Small intestine (tissue), 7 donors: ENCODE measurements at regions not wholly inside any gene's neighbourhood (a gene's known extent, or its start where the extent isn't known, plus 50 kb on each side); places are given as distances from the start of the nearest gene placed in this dataset.

ENCODE experiments used
- DNase-seq, 2 donors: peaks; one replicate each; pipeline versions ENCODE4 v3.0.0 to v3.0.0-alpha.2; 2013
- FAIRE-seq: peaks from 2 replicates; lab custom pipeline; 2012; peaks lifted over from hg19 to GRCh38; lab: Jason Lieb, UNC
- H3K27ac ChIP-seq, 3 donors: one replicate each; pipeline ENCODE4 v1.5.1; 2013; ENCODE audit warnings: low read length in 2 of 3, mild to moderate bottlenecking in 2 of 3, control low read depth in 1 of 3, inconsistent platforms in 1 of 3, low read depth in 1 of 3, moderate library complexity in 1 of 3
- H3K27me3 ChIP-seq, 3 donors: one replicate each; pipeline ENCODE4 v1.6.1; 2013; ENCODE audit warnings: low read length in 3 of 3, inconsistent platforms in 1 of 3; ENCODE audit not compliant: control insufficient read depth in 3 of 3, insufficient read depth in 3 of 3
- H3K36me3 ChIP-seq, 3 donors: one replicate each; pipeline ENCODE4 v1.6.1; 2013; ENCODE audit warnings: low read length in 3 of 3, inconsistent platforms in 1 of 3, low read depth in 1 of 3, mild to moderate bottlenecking in 1 of 3, moderate library complexity in 1 of 3; ENCODE audit not compliant: control insufficient read depth in 3 of 3, insufficient read depth in 2 of 3
- H3K4me1 ChIP-seq, 3 donors: one replicate each; pipeline ENCODE4 v1.6.1; 2013; ENCODE audit warnings: low read length in 2 of 3, inconsistent platforms in 1 of 3, low read depth in 1 of 3, mild to moderate bottlenecking in 1 of 3, moderate library complexity in 1 of 3; ENCODE audit not compliant: control insufficient read depth in 3 of 3, insufficient read depth in 2 of 3
- H3K4me3 ChIP-seq, 3 donors: one replicate each; pipeline ENCODE4 v1.5.1; 2013; ENCODE audit warnings: low read length in 3 of 3, control low read depth in 1 of 3, inconsistent platforms in 1 of 3, low read depth in 1 of 3, mild to moderate bottlenecking in 1 of 3, moderate library complexity in 1 of 3
- H3K9me3 ChIP-seq, 2 donors: one replicate each; pipeline ENCODE4 v1.6.1; 2013; ENCODE audit warnings: low read depth in 1 of 2, low read length in 1 of 2; ENCODE audit not compliant: control insufficient read depth in 2 of 2, insufficient read depth in 1 of 2
- WGBS, 3 donors: extraction: QIAGEN DNeasy Blood & Tissue Kit; methylation state at CpG; one replicate each; pipeline ENCODE4 v1.1.7; 2013; 5-methylcytosine and 5-hydroxymethylcytosine counted together
- donor health status: healthy with polysubstance abuse.
- donor health status: control.
- donor health status: control.
- donor health status: Bipolar disorder and iron deficiency.
- donor health status: healthy.

DNA sequence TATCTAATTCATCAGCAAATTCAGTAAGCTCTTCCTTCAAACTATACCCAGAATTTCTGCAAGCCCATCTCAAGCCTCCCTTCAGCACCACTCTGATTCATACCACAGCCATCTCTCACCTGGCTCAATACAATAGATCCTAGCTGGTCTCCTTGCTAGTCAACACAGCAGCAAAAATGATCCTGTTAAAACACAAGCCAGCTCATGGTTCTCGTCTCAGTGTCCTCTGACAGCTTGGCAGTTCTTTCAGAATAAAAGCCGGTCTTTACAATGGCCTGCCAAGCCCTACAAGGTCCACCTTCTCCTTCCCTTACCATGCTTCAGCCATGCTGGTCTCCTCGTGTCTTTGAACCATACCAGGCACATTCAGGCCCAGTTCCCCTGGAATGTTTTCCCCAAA, 296.9 kb upstream of the RND3 start:
- Histone ChIP-seq H3K4me1 (no peaks in the 10 kb centered on the region), H3K4me3 (no peak overlapping the region), H3K9me3 (no peaks in the 10 kb centered on the region), H3K36me3 (no peaks in the 10 kb centered on the region), H3K27ac (no peak overlapping the region), H3K27me3 (no peaks in the 10 kb centered on the region)
- DNase-seq (no peak), FAIRE-seq (no peak)
- WGBS, 3 donors, result 66 to 77% (median 71%) methylated on average over 3 of the region's 3 CpGs

- 61 to 77% (median 71%) methylated on average over 4 of the region's 4 CpGs for WGBS, 3 donors
- Histone ChIP-seq H3K27ac (no peak overlapping the region), H3K4me3 (no peak overlapping the region), H3K9me3 (no peaks in the 10 kb centered on the region), H3K4me1 (no peaks in the 10 kb centered on the region), H3K36me3 (no peaks in the 10 kb centered on the region), H3K27me3 (no peaks in the 10 kb centered on the region)
- FAIRE-seq (no peak), DNase-seq (no peak)
These were observed 296.4 kb upstream of the RND3 start for GRCh38 chr2:150783896-150784295.

DNA sequence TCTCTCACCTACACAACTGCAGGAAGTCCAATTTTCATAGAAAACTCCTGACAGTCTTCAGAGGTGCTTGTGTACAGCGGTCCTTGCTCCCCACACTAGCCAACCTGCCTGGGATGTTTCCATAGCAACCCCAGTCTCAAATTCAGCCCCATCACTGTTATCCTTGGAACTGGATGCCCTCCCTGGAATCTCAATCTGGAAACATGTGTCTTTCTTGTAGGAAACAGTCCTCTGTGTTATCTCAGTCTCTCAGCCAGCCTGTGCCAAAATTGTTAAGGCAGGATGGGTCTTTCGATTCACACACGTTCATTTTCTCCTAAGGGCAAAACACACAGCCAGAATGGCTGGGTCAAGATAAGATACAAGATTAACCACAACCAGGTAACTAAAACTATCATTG, 295.5 kb upstream of the RND3 start:
- DNase-seq (no peak), FAIRE-seq (no peak)
- Histone ChIP-seq H3K4me1 (no peaks in the 10 kb centered on the region), H3K9me3 (no peaks in the 10 kb centered on the region), H3K36me3 (no peaks in the 10 kb centered on the region), H3K4me3 (no peak overlapping the region), H3K27me3 (no peaks in the 10 kb centered on the region), H3K27ac (no peak overlapping the region)
- 76 to 82% (median 79%) methylated on average over 3 of the region's 3 CpGs for WGBS, 3 donors

GRCh38 chr2:150782613-150783012, 295.1 kb upstream of the RND3 start:
- FAIRE-seq (no peak), DNase-seq (no peak)
- no peaks in the 10 kb centered on the region for H3K4me1 ChIP-seq
- no peak overlapping the region for H3K4me3 ChIP-seq
- H3K9me3 ChIP-seq, result no peaks in the 10 kb centered on the region
- 81 to 89% (median 81%) methylated on average over 3 of the region's 3 CpGs for WGBS, 3 donors
- no peaks in the 10 kb centered on the region for H3K27me3 ChIP-seq
- H3K27ac ChIP-seq, result no peak overlapping the region
- no peaks in the 10 kb centered on the region for H3K36me3 ChIP-seq

- WGBS, 3 donors, result 80 to 89% (median 85%) methylated on average over 7 of the region's 7 CpGs
- no peaks in the 10 kb centered on the region for H3K36me3 ChIP-seq
- DNase-seq, result no peak
- FAIRE-seq, result no peak
- no peak overlapping the region for H3K4me3 ChIP-seq
- H3K9me3 ChIP-seq, result no peaks in the 10 kb centered on the region
- H3K27me3 ChIP-seq, result no peaks in the 10 kb centered on the region
- H3K4me1 ChIP-seq, result no peaks in the 10 kb centered on the region
- no peak overlapping the region for H3K27ac ChIP-seq
These were observed 293.7 kb upstream of the RND3 start for GRCh38 chr2:150781142-150781541.

DNA sequence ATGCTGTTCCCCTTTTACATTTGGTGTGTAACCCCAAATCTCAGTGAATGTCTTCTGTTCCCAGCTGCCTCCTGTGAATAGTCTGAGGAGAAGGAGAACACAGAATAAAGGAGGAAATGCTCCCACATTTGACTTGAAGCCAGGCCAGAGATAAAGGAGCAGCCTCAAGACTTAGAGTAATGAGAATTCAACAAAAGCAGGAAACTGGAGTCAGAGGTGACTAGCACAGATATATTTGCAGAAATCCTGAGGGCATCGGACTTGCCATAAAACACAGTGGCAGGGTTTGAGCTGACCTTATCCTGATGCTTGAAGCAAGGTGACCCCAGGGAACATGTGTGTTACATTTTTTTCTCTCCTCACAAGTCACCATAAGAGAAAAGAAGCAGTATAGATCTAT, 291.4 kb upstream of the RND3 start:
- Histone ChIP-seq H3K9me3 (no peaks in the 10 kb centered on the region), H3K36me3 (no peaks in the 10 kb centered on the region), H3K27ac (no peak overlapping the region), H3K4me3 (no peak overlapping the region), H3K27me3 (no peaks in the 10 kb centered on the region), H3K4me1 (no peaks in the 10 kb centered on the region)
- no peak for FAIRE-seq
- WGBS, 3 donors, result 0 to 18% (median 16%) methylated on average over 1 of the region's 1 CpG
- no peak for DNase-seq

- Histone ChIP-seq H3K4me1 (no peaks in the 10 kb centered on the region), H3K27ac (no peak overlapping the region), H3K27me3 (no peaks in the 10 kb centered on the region), H3K4me3 (no peak overlapping the region), H3K9me3 (no peaks in the 10 kb centered on the region), H3K36me3 (no peaks in the 10 kb centered on the region)
- WGBS, 3 donors, result 74 to 86% (median 85%) methylated on average over 1 of the region's 1 CpG
- FAIRE-seq (no peak), DNase-seq (no peak)
These were observed 282.0 kb upstream of the RND3 start for GRCh38 chr2:150769421-150769820.

DNA sequence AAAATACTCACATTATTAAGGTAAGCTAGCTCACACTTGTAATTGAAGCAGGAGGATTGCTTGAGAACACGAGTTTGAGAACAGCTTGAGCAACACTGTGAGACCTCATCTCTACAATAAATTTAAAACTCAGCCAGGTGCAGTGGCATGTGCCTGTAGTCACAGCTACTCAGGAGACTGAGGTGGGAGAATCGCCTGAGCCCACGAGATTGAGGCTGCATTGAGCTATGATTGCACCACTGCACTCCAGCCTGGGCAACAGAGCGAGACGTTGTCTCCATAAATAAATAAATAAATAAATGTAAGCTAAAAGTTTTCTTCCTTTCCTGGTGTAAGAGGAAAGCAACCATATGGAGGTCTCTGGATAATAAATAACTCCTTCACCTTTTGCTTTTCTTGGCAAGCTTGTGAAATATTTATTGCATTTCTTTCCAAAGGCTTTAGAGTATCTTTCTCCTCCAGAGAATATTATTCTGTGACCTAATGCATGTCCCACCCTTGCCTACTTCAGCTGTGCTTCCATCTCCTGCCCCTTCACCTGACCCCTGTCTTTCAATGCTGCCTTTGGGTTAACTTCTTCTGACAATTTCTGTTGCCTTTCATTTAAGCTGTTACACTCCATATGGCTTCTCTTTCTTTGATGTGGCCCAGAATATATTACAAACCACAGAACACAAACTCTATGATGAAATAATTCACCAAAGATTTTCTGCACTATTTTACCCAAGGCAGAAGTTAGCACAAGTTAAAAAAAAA, 280.7 kb upstream of the RND3 start:
- WGBS, 3 donors, result 62 to 71% (median 69%) methylated on average over 5 of the region's 5 CpGs
- Histone ChIP-seq H3K36me3 (no peaks in the 10 kb centered on the region), H3K27ac (no peak overlapping the region), H3K4me3 (no peak overlapping the region), H3K9me3 (no peaks in the 10 kb centered on the region), H3K27me3 (no peaks in the 10 kb centered on the region), H3K4me1 (no peaks in the 10 kb centered on the region)
- DNase-seq (no peak), FAIRE-seq (no peak)

DNA sequence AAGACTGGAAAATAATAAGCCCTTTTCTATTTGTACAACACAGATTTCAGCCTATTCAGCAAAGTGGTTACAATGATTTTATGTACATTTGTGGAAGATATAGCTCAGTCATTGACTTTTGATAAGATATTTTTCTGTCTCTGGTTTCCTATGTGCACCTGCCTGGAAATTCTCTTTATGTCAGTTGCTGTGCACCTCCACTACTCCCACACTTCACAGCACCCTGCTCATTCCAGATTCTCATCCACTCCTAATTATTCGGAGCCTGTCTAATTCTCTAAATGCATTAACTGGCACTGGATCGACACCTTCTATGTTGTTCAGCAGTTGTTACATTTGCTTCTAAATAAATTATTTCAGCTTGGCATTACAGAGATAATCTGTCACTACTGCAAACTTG, 275.1 kb upstream of the RND3 start:
- Histone ChIP-seq H3K27me3 (no peaks in the 10 kb centered on the region), H3K4me3 (no peak overlapping the region), H3K4me1 (no peaks in the 10 kb centered on the region), H3K9me3 (no peaks in the 10 kb centered on the region), H3K36me3 (no peaks in the 10 kb centered on the region), H3K27ac (no peak overlapping the region)
- DNase-seq (no peak), FAIRE-seq (no peak)
- WGBS, 3 donors, result 39 to 60% (median 42%) methylated on average over 2 of the region's 2 CpGs
